Endothelial cell of umbilical vein (primary cell): ENCODE measurements at regions not wholly inside any gene's neighbourhood (a gene's known extent, or its start where the extent isn't known, plus 50 kb on each side); places are given as distances from the start of the nearest gene placed in this dataset.

Experiments used
- CTCF ChIP-seq, 2 donors: IDR thresholded peaks; 1 replicate in 1 of 2; 2 replicates in 1 of 2; pipeline ENCODE4 v1.5.1; 2011; ENCODE audit warnings: low read length in 2 of 2, mild to moderate bottlenecking in 2 of 2, moderate library complexity in 2 of 2, control low read depth in 1 of 2, inconsistent platforms in 1 of 2, low read depth in 1 of 2; ENCODE audit not compliant: insufficient read depth in 1 of 2; ENCODE audit errors: extremely low read depth in 1 of 2
- GATA2 ChIP-seq: IDR thresholded peaks from 2 replicates; pipeline ENCODE4 v1.7.0; 2011; ENCODE audit warnings: low read depth, mild to moderate bottlenecking, moderate library complexity, mixed read lengths, low read length; ENCODE audit not compliant: insufficient read length, insufficient read depth
- POLR2A ChIP-seq: IDR thresholded peaks from 2 replicates; pipeline ENCODE4 v1.6.1; 2012; ENCODE audit warnings: low read depth, mild to moderate bottlenecking, control low read depth, low read length
- TF ChIP-seq, protein P1 (sequence below): IDR thresholded peaks from 2 replicates; pipeline ENCODE4 v1.6.1; 2011; ENCODE audit not compliant: insufficient read depth, insufficient read length

GRCh38 chr10:84739641-84740040 lies 411.3 kb downstream of the CCSER2 start:
- TF ChIP-seq POLR2A: no peak
- no peak for TF ChIP-seq CTCF (IDR thresholded peaks at IDR 0.05; ENCODE audit: extremely low read depth in 1 of 2, insufficient read depth in 1 of 2, low read depth in 1 of 2, low read length in 2 of 2)
- TF ChIP-seq, protein P1, sequence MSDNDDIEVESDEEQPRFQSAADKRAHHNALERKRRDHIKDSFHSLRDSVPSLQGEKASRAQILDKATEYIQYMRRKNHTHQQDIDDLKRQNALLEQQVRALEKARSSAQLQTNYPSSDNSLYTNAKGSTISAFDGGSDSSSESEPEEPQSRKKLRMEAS: no peak
- TF ChIP-seq GATA2: no peak
